ENCODE measurements at regions not wholly inside any gene's neighbourhood (a gene's known extent, or its start where the extent isn't known, plus 50 kb on each side); places are given as distances from the start of the nearest gene placed in this dataset.

GRCh38 chr11:127496165-127496564 lies 495.6 kb upstream of the KIRREL3 start:
- TF ChIP-seq, protein P1, sequence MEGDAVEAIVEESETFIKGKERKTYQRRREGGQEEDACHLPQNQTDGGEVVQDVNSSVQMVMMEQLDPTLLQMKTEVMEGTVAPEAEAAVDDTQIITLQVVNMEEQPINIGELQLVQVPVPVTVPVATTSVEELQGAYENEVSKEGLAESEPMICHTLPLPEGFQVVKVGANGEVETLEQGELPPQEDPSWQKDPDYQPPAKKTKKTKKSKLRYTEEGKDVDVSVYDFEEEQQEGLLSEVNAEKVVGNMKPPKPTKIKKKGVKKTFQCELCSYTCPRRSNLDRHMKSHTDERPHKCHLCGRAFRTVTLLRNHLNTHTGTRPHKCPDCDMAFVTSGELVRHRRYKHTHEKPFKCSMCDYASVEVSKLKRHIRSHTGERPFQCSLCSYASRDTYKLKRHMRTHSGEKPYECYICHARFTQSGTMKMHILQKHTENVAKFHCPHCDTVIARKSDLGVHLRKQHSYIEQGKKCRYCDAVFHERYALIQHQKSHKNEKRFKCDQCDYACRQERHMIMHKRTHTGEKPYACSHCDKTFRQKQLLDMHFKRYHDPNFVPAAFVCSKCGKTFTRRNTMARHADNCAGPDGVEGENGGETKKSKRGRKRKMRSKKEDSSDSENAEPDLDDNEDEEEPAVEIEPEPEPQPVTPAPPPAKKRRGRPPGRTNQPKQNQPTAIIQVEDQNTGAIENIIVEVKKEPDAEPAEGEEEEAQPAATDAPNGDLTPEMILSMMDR (IDR thresholded peaks at IDR 0.05): no peak
- no peak for TF ChIP-seq EZH2 (IDR thresholded peaks at IDR 0.05; ENCODE audit: borderline replicate concordance, insufficient read depth, low read depth, low read length, poor library complexity, severe bottlenecking)

Measured in B cell (primary cell).